ENCODE measurements at regions not wholly inside any gene's neighbourhood (a gene's known extent, or its start where the extent isn't known, plus 50 kb on each side); places are given as distances from the start of the nearest gene placed in this dataset.

DNA sequence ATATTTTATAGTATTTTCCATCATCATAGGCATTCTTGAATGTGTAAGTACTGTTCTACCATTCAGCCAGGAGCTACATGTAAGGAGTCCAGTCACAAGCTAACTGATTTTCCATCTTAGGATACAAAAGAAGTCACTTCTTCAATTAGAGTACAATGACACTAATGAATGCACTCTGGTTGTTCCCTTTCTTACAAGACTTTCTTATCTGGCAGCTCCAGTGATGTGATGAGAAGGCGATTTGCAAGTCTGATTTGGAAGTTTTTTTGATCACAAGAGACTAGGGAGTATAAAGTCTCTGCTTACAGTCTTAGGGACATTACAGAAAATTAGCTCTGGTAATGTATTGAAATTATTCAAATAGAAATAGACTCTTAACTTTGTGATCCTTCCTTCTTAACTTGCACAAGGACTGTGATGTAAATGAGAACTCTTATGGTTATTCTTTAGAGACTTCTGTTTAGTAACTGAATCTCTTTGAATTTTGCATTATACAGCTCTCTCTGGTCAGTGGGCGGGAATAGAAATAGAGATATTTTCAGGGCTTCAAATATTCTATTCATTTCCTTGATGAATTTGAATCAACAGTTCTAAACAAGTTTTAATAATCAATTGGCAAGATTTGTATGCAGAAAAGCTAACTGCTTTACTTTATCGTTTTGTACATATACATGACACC is 130.4 kb upstream of the CDH6 start:
- Histone ChIP-seq H3K27ac (no peak overlapping the region), H3K4me3 (no peak overlapping the region), H3K9me3 (no peaks in the 10 kb centered on the region), H3K4me1 (no peaks in the 10 kb centered on the region), H3K36me3 (no peaks in the 10 kb centered on the region), H3K27me3 (no peaks in the 10 kb centered on the region)
- TF ChIP-seq POLR2A (IDR thresholded peaks at IDR 0.05) (no peak), POLR2AphosphoS5 (IDR thresholded peaks at IDR 0.05) (no peak), EP300 (IDR thresholded peaks at IDR 0.05; ENCODE audit: low read depth) (no peak)
- TF ChIP-seq, protein P1, sequence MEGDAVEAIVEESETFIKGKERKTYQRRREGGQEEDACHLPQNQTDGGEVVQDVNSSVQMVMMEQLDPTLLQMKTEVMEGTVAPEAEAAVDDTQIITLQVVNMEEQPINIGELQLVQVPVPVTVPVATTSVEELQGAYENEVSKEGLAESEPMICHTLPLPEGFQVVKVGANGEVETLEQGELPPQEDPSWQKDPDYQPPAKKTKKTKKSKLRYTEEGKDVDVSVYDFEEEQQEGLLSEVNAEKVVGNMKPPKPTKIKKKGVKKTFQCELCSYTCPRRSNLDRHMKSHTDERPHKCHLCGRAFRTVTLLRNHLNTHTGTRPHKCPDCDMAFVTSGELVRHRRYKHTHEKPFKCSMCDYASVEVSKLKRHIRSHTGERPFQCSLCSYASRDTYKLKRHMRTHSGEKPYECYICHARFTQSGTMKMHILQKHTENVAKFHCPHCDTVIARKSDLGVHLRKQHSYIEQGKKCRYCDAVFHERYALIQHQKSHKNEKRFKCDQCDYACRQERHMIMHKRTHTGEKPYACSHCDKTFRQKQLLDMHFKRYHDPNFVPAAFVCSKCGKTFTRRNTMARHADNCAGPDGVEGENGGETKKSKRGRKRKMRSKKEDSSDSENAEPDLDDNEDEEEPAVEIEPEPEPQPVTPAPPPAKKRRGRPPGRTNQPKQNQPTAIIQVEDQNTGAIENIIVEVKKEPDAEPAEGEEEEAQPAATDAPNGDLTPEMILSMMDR (IDR thresholded peaks at IDR 0.05), result no peak
- 80 to 90% methylated on average over 3 of the region's 3 CpGs for WGBS, 2 donors (ENCODE audit: low coverage in 1 of 2)
- DNase-seq, result no peak
- in situ Hi-C loops (cut with MboI; ENCODE audit: low pct_ligation_motif_present in 1 of 4, low pct_unique_long_range_greater_than_20kb in 1 of 4, low sequenced_read_pairs in 3 of 4), result no loop called here
- intact Hi-C loops (cut with DNase I; ENCODE audit: low total_unique reads), result no loop called here

DNA sequence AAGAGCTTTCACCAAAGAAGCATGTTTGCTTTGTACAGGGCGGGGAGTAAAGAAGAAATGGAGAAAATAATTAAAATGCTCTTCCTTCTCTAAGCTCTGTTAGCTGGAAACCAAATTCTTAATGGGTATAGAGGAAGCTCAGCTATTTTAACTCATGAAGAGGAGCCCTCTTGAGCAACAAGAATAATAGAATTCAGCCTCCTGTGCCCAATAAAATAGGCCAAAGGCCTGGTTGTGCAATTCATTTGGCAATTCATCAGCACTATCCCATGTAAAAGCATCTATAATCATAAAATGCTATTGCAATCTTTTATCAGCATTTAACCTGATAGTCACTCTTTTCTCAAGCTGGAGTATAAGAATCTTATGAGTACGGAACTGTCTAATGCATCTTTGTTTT is 133.6 kb upstream of the CDH6 start:
- intact Hi-C loops (cut with DNase I; ENCODE audit: low total_unique reads) (no loop called here), in situ Hi-C loops (cut with MboI; ENCODE audit: low pct_ligation_motif_present in 1 of 4, low pct_unique_long_range_greater_than_20kb in 1 of 4, low sequenced_read_pairs in 3 of 4) (no loop called here)
- no peaks in the 10 kb centered on the region for H3K36me3 ChIP-seq
- H3K27me3 ChIP-seq, result no peaks in the 10 kb centered on the region
- no peak overlapping the region for H3K4me3 ChIP-seq
- H3K27ac ChIP-seq, result no peak overlapping the region
- WGBS, 2 donors (ENCODE audit: low coverage in 1 of 2), result 81 to 90% methylated on average over 2 of the region's 2 CpGs
- H3K4me1 ChIP-seq, result no peaks in the 10 kb centered on the region
- no peak for TF ChIP-seq POLR2AphosphoS5 (IDR thresholded peaks at IDR 0.05)
- TF ChIP-seq POLR2A (IDR thresholded peaks at IDR 0.05), result no peak
- TF ChIP-seq, protein P1 (IDR thresholded peaks at IDR 0.05), result no peak
- TF ChIP-seq EP300 (IDR thresholded peaks at IDR 0.05; ENCODE audit: low read depth), result no peak
- no peak for DNase-seq
- H3K9me3 ChIP-seq, result no peaks in the 10 kb centered on the region

DNA sequence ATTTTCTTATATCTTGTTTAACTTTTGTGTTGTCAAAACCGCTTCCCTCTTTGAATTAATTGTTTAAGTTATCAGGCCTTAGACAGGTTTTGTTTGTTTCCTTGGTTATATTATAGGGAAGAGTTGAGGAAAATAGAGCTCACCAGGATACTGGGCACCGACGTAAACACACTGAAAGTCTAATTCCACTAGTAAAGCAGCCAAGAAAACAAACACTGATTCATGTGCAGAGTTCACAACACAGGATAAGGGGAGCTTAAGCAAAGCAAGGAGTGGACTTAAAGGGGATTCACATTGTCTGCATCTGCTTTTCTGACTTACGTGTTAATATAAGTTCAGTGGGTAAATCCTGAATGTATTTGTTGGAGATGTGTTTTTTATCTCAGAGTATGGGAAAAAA is 139.0 kb upstream of the CDH6 start:
- 30 to 43% methylated on average over 4 of the region's 4 CpGs for WGBS, 2 donors (ENCODE audit: low coverage in 1 of 2)
- H3K4me1 ChIP-seq, result peaks cover 0 to 2% (median 0%) of the 10 kb centered on the region in 4 donors
- no peak overlapping the region for H3K4me3 ChIP-seq
- TF ChIP-seq, protein P1 (IDR thresholded peaks at IDR 0.05), result no peak
- TF ChIP-seq POLR2AphosphoS5 (IDR thresholded peaks at IDR 0.05) (no peak), POLR2A (IDR thresholded peaks at IDR 0.05) (no peak), EP300 (IDR thresholded peaks at IDR 0.05; ENCODE audit: low read depth) (no peak)
- no peaks in the 10 kb centered on the region for H3K27me3 ChIP-seq
- in situ Hi-C loops (cut with MboI; ENCODE audit: low pct_ligation_motif_present in 1 of 4, low pct_unique_long_range_greater_than_20kb in 1 of 4, low sequenced_read_pairs in 3 of 4) (no loop called here), intact Hi-C loops (cut with DNase I; ENCODE audit: low total_unique reads) (no loop called here)
- H3K36me3 ChIP-seq, result no peaks in the 10 kb centered on the region
- no peaks in the 10 kb centered on the region for H3K9me3 ChIP-seq
- H3K27ac ChIP-seq, result no peak overlapping the region
- no peak for DNase-seq

DNA sequence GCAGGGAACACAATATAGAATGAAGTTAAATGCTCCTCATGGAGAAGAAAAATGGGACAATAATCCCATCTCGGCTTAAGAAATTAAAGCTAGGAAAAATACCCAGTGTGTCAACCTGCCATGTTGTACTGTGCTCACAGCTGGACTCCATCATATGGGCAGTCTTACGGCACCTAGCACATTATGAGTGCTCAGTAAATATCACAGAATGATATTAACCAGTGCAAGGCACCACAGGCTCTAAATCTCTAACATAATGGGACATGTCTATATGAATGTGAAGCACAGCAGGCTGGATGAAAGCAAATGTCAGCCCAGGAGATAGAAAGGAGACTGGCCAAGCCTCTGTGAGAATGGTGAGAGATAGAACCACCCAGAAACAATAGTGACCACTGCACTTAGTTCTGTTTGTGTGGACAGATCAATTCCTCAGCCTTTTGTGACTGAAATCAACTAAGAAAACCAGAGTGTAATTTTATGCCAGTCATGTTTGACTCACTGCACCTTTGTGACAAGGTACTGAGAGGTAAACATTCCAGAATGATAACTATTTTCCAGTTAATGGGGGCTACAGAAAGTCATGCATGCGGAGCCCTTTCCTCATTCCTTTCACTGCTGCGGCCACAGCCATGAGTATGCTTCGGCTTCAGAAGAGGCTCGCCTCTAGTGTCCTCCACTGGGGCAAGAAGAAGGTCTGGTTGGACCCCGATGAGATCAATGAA is 140.4 kb upstream of the CDH6 start:
- in situ Hi-C loops (cut with MboI; ENCODE audit: low pct_ligation_motif_present in 1 of 4, low pct_unique_long_range_greater_than_20kb in 1 of 4, low sequenced_read_pairs in 3 of 4), result no loop called here
- intact Hi-C loops (cut with DNase I; ENCODE audit: low total_unique reads), result no loop called here
- peaks cover 0 to 13% (median 2%) of the 10 kb centered on the region in 4 donors for H3K4me1 ChIP-seq
- 91% methylated on average over 7 of the region's 7 CpGs; no CpG with 5 or more reads in 1 of the 2 donors for WGBS, 2 donors (ENCODE audit: low coverage in 1 of 2)
- no peaks in the 10 kb centered on the region for H3K9me3 ChIP-seq
- no peak overlapping the region for H3K4me3 ChIP-seq
- DNase-seq, result no peak
- TF ChIP-seq POLR2A (IDR thresholded peaks at IDR 0.05) (no peak), EP300 (IDR thresholded peaks at IDR 0.05; ENCODE audit: low read depth) (no peak), POLR2AphosphoS5 (IDR thresholded peaks at IDR 0.05) (no peak)
- TF ChIP-seq, protein P1 (IDR thresholded peaks at IDR 0.05), result no peak
- no peaks in the 10 kb centered on the region for H3K27me3 ChIP-seq
- no peaks in the 10 kb centered on the region for H3K36me3 ChIP-seq
- no peak overlapping the region for H3K27ac ChIP-seq
